SHP77 (cell line): ENCODE measurements at regions not wholly inside any gene's neighbourhood (a gene's known extent, or its start where the extent isn't known, plus 50 kb on each side); places are given as distances from the start of the nearest gene placed in this dataset.

ENCODE experiments used
- DNase-seq, 2 experiments: peaks; one replicate each; lab custom pipeline; 2025; lab: John Stamatoyannopoulos, UW

DNA sequence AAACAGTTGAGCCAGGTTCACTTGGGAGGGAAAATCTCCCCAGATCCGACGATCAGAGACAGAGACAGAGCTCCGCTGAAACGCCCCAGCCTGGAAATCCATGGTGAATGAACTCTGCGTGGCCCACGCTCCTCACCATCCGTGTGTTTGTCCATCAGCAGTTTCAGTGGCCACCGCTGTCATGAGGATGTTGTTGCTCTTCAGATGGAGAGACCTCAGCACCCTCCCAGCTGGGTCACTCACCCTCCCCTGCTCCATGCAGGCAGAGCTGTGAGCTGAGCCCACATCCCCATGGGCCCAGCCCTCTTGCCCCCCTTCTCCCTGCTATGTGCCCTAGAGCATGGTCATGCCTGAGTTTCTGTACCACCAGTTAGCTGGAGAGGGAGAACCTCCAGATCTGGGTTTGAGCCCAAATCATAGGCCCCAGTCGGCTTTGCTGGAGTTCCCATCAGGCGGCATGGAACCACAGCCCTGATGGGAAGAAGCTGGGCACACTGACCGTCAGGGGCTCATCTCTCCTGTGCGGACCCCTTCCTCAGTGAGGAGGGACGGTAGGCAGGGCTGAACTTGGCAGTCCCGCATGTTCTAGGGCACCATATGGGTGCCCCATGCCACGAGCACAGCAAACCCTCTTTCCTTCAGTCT is 154.4 kb upstream of the COL5A1 start:
- DNase-seq: no peak

DNA sequence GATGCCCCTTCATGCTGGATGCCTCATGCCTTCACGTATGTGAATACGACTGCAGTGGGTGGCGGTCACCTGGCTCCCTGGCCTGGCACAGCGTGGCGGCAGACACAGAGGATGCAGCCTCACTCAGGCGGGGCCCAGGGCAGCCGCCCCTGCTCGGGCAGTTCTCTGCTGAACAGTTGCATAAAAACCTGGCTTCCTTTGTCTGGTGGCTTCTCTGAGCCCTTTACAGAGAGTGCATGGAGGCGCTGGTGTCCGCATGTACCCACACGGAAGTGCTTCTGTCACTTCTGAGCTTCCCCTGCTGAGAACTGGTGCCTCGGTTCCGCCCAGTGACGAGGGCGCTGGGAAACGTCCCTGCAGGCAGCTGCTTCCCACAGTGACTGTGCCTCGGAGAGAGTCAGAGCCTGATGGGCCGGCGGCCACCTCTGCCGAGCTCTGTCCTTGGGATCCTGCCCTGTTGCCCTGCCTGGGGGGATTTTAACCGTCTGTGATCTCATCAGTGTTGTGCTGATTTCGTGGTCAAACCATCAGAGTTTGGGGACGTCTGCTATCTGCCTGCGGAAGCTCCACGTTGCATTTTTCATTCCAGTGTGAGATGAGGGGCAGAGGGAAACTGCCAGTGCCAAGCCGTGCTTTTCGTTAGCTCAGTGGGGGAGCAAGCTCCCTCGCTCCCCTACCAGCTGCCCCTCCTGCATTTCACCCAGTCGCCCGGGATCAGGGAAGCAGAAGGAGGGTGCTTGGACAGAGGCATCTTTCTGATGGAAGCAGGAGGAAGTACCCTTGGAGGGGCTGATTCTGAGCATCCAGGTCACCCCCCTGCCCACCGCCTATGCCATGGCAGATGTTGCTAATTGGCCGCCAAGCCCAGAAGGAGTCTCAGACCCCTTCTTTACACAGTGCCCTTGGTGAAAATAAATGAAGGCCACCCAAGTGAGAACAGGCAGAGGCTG is 153.0 kb upstream of the COL5A1 start:
- no peak for DNase-seq

DNA sequence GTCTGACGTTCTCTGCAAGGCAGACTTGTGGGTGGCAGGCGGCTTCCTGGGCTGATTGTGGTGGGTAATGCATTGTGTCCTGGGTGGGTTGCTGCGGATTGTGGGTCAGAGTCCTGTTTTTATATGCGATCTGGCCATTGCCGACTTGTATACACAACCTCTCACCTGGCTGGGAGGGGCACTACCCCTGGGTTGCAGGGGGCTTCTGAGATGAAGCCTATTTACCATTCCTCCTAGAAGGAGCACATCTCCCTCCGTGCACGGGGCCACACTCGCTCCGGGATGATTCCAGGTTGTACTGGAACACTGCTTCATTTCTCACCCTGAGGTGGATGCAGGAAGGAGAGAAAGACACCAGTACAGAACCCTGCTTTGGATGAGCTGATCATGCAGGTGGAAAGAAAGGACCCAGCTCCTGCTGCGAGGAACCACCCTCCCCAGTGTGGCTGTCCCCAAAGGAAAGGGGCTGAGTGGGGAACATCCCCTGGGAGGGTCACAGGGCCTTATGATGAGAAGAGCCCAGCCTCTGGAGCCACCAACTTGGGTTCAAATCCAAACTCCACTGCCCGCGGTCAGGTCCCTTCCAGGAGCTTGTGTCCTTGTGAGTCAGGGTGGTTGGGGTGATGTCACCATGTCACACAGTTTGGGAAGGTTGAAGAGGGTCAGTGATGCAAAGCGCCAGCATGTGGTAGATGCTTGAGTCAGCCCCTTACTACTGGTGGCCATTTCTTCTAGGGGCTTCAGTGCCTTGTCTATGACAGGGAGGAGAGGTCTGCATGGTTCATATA is 151.8 kb upstream of the COL5A1 start:
- DNase-seq: no peak

- no peak for DNase-seq
Observed at GRCh38 chr9:134490446-134490845, 151.2 kb upstream of the COL5A1 start.

DNA sequence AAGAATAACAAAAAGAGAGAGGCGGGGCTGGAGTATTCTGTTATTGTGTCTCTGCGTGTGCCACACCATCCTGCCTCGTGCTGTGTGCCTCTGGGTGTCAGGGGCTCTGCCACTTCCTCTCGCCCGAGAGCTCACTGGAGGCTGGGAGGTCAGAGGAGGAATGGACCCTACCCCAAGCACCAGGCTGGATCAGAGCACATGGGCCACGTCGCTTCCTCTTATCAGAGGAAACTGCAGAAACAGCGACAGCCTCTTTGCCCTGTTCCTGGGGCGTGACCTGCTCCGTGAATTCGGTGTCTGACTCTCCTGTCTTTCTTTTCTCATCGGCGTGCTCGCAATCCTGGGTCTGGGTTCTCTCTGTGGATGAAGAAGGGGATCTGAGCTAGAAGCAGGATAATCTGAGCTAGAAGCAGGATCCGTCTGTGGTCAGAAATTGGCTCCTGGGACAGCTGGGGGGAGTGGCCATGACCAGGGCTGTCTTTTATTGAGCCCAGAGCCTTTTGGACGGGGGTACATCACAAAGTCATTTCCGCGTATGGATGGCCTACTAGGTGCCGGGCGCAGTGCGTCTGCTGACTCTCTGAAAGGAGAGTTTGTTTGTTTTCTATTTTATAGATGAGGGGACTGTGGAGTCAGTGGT is 150.3 kb upstream of the COL5A1 start:
- DNase-seq: no peak

DNA sequence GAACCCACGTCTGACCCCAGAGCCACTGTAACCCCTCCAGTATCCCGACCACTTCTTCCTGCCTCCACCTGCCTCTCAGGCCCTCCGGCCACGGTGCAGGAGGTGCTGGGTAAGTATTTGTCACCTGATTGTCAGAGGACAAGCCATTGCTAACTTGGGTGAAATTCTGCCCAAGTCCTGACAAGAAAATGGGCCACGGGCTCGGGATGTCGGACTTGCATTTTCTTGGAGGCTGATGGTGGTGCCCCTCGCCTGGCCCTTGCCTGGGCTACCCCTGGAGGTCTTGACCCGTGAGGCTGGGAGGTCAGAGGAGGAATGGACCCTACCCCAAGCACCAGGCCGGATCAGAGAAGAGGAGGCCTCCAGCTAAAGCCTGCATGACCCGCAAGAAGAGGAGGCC is 149.7 kb upstream of the COL5A1 start:
- no peak for DNase-seq

GRCh38 chr9:134492281-134492691 is 149.3 kb upstream of the COL5A1 start:
- no peak for DNase-seq

DNA sequence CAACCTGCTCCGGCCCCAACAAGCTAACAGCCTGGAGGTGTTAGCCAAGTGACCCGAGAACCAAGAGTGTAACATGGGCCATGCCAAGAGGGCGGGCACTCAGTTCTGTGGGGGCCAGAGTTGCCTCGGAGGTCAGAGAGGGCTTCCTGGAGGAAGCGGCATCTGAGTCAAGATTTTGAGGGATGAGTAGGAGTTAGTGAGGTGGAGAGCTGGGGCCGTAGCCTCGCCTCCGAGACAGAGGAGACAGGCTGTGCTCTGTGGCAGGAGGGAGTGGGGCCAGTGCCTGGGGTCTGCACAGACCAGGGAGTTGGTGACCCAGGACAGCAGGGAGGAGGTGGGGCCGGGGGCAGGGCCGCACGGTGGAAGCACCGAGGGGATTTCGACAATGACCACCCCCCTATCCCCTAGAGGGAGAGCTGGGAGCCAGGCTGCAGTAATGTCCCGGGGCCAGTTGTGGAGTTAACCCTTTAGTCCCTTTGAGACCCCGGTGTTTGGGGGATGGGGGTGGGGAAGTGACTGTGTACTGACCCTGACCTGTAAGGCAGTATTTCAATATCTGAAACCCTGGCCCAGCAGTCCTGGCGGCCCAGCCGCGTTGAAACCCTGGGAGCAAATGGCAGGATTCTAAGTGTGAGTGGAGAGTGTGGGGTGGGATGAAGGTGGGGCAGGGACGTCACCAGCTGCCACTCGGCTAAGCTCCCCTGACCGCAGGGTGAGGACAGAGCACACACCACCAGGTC is 148.7 kb upstream of the COL5A1 start:
- no peak for DNase-seq

DNA sequence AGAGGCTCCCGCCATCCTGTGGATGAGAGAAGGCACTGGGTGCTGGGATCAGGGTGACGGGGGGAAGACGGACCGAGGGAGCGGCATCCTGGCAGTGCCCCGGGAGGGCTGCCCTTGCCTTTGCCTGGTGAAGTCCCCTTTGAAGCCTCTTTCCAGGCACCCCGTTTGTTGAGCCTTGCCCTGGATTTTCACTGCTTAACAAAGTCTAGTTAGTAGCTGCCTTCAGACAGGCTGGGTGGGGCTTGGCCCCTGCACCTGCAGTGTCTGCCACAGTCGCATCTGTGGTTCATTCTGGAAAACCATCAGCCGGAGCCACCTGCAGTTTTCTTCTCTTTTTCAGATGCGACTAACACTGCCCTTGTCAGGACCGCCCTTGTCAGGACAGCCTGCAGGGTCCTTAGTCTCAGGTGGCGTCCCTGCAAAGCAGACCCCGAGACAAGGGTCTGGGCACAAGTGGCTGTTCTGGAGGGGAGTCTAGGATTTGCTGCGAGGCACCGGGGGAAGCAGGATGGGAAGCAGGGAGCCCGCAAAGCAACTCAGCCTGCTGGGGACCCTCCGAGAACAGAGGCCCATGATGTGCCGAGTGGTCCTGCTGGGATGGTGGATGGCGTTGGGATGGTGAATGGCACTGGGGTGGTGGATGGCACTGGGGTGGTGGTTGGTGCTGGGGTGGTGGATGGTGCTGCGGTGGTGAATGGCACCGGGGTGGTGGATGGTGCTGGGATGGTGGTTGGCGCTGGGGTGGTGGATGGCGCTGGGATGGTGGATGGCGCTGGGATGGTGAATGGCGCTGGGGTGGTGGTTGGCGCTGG is 147.9 kb upstream of the COL5A1 start:
- no peak for DNase-seq

GRCh38 chr9:134494273-134494815 is 147.3 kb upstream of the COL5A1 start:
- DNase-seq: no peak

DNA sequence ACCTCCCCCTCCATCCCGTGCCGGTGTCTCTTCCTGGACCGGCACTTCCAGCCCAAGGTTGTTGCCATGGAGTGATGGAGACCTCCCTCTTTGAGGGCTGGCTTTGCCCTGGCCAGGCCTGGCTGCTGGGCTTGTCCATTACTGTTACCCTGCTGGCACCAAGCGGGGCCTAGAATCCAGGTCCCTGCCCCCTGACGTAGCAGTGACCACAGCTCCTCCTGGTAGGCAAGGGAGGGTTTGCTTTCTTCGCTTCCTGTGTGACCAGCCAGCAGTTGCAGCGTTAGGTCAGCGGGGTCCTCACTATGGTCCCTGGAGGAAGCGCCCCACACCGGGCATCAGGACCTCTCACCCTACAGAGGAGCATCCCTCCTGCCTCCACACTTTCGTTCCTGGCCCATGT is 146.7 kb upstream of the COL5A1 start:
- DNase-seq: no peak

GRCh38 chr9:134495881-134496412 is 145.7 kb upstream of the COL5A1 start:
- no peak for DNase-seq

GRCh38 chr9:134496413-134497282 is 145.0 kb upstream of the COL5A1 start:
- DNase-seq: no peak

DNA sequence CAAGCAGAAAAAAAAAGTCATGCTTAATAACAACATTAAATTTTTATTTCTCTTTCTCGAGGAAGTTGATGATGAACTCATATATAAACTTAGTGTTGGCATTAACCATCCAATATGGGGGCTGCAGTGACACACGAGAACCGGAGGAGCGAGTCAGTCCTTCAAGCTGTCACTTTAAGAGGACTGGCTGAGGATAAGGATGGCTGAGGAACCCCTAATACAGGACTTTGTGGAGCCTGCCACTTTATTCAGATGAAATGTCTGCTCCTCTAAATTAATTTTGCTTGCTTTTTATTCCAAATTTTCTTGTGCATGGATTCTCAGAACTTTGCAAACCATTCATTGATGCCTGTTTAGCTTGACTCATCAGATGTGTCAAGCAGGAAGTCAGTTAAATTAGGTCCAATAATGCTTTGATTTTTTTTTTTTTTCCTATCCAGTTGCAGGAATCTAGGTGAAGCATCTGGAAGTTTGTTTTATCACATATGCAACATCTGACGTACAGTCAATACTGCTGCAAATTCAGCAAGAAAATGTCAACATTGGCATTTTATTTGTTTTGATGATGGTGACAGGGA is 144.2 kb upstream of the COL5A1 start:
- DNase-seq: no peak

- no peak for DNase-seq
Observed at GRCh38 chr9:134498814-134499166, 142.8 kb upstream of the COL5A1 start.

DNA sequence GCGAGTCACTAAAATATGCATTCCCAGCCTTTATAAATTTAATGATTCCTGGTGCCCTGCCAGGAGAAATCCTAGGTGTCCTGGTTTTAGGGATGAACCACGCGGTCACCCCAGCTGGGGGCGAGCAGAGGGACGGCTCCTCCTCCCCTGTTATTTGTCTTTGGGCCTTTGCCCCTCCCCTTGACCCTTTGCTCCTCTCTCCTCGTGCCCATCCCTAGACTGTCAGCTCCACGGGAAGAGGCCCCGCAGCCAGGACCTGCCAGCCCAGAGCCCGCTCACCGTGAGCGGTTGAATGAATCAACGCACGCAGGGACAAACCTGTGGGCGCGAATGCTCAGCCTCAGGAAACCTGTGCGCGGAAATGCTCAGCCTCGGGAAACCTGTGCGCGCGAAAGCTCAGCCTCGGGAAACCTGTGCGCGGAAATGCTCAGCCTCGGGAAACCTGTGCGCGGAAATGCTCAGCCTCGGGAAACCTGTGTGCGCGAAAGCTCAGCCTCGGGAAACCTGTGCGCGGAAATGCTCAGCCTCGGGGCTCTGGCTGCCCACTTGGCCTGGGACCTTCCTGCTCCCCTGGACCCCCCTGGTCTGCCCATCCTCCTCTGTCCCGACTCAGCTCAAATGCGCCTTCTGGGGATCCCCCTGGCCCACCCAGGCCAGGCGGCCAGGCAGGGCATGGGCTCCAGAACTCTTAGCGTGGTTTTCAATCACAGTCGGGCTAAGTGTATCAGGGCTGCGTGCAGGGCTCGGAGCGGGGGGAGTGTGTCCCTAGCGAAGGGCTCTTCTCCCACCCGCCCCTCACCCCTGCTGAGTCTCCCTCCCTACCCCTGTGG is 140.5 kb upstream of the COL5A1 start:
- DNase-seq: no peak

DNA sequence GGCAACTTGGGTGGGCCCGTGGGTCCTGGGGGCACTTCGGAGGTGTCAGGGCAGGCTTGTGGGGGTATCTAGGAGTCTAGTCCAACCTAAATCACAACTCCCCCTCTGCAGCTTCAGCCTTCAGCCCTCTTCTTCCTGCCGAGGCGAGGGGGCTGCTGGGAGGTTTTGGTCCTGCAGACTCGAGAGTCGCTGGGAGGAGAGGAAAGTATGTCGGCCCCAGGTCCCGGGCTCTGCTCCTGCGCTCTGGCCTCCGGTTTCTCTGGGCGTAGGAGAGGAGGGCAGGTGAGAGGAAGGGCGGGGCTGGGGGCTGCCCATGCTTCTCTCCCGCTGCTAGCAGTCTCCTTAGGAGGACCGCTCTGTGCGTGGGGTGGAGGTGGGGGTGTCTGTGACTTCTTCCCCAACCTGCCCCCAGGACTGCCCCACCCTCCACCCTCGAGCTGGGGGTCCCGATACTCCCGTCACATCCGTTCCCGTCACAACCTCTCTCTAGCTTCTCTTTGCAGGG is 139.8 kb upstream of the COL5A1 start:
- DNase-seq: no peak
